SW 1271 (cell line): ENCODE measurements at regions not wholly inside any gene's neighbourhood (a gene's known extent, or its start where the extent isn't known, plus 50 kb on each side); places are given as distances from the start of the nearest gene placed in this dataset.
"Not testable (repeated sequence)": the region's sequence is repeated elsewhere in the genome, so short reads cannot be mapped to it uniquely, and the experiment has no call there.

Experiments
- DNase-seq, 2 experiments: peaks; one replicate each; lab custom pipeline; 2025; lab: John Stamatoyannopoulos, UW

DNA sequence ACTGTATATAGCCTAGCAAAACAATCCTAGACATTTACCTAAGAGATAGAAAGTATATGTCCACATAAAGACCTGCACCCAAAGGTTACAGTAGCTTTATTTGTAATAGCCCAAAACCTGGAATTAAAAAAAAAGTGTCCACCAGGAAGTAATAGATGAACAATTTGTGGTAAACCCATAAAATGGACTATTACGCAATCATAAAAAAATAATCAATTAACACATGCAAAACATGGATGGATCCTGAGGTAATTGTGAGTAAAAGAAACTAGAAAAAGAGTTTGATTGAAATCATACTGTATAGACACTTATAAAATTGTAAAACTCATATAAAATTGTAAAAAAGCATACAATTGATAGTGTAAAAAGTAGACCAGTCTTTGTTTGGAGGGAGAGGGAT lies 673.0 kb upstream of the ZNF804A start:
- DNase-seq, result no peak

GRCh38 chr2:183926433-183926832 lies 671.9 kb upstream of the ZNF804A start:
- DNase-seq, result no peak

DNA sequence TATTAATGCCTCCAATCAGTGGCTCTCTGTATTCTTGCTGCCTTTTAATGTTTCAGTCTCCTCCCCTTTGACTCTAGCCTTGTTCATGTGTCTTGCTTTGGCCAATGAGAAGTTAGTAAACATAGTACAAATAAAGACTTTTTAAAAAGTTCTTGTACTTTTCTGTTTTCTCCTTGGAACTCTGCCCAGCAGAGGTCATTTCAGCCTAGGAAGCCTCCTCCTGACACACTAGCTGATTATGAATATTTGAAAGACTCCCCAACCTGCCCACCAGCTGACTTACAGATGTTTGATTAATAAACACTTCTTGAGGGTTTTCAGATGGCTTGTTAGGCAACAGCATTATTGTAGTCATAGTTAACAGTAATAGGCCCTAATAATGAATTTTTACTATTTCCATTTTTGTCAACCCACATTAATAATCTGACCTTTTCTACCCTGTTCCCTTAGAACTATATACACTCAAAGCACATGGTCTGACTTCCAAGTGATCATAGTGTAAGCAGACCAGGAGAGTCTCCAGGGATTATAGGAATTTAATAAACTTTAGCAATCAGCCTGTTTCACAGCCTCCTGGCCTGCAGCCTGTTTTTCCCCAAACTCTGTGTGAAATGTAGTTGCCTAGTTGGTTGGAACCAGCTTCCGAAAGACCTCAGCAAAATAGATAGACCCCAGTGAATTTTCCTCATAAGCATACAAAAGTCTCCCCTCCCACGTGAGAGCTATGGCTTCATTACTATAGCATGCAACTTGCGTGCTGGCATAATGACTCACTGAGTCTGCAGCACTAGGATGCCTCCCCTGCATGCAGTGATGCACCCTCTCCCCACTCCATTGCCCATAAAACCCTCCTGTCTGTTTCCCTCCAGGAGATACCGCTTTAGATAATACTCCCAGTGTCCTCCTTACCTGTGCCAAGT lies 670.7 kb upstream of the ZNF804A start:
- no peak for DNase-seq

- DNase-seq, result no peak
These were observed 663.3 kb upstream of the ZNF804A start for GRCh38 chr2:183935005-183935404.

- DNase-seq, result no peak
These were observed 661.1 kb upstream of the ZNF804A start for GRCh38 chr2:183937220-183937619.

GRCh38 chr2:183946193-183946592 lies 652.1 kb upstream of the ZNF804A start:
- no peak for DNase-seq

GRCh38 chr2:183948861-183949260 lies 649.5 kb upstream of the ZNF804A start:
- no peak for DNase-seq

DNA sequence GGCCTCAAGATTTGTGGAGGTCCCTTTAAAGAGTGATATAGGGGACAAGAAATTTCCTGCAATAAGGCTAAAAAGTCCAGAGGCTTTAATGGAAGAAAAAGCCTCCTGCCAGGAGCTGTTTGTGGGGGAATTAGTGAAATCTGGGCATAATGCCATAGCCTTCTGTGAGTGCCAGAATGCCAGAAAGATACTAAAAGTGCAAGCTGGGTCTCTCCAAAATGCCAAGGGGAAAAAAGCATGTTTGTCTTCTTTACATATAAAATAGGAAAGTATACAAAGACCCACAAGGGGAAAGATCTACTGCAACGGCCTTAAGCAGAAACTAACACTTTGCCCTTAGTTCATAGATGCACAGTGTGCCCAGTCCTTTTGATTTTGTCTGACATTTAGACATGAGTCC lies 647.7 kb upstream of the ZNF804A start:
- no peak for DNase-seq

- DNase-seq, result no peak
These were observed 646.7 kb upstream of the ZNF804A start for GRCh38 chr2:183951630-183952029.

DNA sequence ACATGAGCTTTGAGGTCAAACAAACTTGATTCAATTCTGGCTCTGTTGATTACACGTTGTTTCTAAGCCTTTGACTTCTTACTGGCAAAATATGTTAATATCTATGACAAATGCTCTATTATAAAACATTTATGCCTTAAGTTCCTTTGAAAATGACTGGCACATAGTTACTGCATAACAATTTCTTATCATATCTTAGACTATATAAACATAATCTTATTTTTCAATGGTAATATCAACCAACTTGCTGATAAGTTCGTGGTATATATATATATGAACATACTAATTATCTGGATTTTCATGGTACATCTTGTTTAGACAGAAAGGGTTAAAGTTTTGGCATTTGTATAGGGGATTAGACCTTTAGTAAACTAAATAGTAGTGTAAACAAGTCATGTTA lies 645.6 kb upstream of the ZNF804A start:
- DNase-seq, result no peak

DNA sequence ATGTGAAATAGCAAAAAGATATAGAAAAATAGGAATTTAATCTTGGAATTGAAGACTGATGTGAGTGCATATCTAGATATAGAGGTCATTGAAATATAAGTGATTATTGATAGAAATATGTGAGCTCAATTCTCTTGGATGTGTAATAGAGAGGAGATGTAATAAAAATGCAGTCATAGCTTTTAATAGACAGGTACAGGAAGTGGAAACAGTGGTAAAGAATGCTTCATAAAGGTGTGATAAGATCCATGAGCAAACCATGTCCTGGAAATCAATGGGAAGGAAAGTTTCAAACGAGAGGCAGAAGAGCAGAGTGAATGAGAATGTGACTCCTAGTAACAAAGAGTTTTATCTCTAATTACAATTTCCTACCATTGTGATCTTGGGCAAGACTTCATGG lies 634.7 kb upstream of the ZNF804A start:
- no peak for DNase-seq

- DNase-seq, result no peak
These were observed 633.8 kb upstream of the ZNF804A start for GRCh38 chr2:183964565-183964964.

- DNase-seq, result no peak
These were observed 630.6 kb upstream of the ZNF804A start for GRCh38 chr2:183967756-183968155.

- DNase-seq, result not testable (repeated sequence)
These were observed 622.7 kb upstream of the ZNF804A start for GRCh38 chr2:183975676-183976075.

DNA sequence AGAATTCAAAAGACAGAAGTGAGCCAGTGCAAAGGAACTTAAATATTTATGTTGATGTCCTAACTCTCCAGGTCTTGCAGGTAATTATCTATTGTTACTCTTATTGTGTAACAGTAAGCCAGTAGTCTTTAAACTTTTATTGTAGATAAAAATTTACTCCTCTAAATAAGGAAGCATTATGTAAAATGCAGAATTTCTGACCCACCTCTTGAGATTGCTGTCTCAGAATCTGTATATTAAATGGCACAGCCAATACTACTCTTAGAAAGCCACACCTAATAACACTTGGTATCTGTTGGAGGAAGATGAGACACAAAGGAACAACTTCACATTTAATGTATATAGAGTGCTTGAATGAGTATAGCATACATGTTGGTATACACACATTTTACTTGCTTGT lies 613.5 kb upstream of the ZNF804A start:
- no peak for DNase-seq

DNA sequence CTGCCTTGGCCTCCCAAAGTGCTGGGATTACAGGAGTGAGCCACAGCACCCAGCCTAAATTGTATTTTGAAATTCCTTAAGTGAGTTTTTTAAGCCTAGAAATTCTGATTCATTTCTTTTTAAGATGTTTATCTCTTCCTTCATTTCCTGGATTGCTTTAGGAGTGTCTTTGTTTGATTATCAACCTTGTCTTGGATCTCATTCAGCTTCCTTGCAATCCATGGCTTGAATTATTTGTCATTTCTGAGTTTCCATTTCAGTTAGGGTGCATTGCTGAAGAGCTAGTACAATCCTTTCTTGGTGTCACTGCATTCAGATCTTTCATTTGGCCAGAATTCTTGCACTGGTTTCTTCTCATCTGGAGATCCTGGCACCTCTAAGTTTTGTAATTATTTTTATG lies 606.4 kb upstream of the ZNF804A start:
- no peak for DNase-seq

GRCh38 chr2:183993052-183993451 lies 605.3 kb upstream of the ZNF804A start:
- no peak for DNase-seq

GRCh38 chr2:183995632-183996031 lies 602.7 kb upstream of the ZNF804A start:
- DNase-seq, result no peak

- DNase-seq, result no peak
These were observed 601.2 kb upstream of the ZNF804A start for GRCh38 chr2:183996825-183997793.

DNA sequence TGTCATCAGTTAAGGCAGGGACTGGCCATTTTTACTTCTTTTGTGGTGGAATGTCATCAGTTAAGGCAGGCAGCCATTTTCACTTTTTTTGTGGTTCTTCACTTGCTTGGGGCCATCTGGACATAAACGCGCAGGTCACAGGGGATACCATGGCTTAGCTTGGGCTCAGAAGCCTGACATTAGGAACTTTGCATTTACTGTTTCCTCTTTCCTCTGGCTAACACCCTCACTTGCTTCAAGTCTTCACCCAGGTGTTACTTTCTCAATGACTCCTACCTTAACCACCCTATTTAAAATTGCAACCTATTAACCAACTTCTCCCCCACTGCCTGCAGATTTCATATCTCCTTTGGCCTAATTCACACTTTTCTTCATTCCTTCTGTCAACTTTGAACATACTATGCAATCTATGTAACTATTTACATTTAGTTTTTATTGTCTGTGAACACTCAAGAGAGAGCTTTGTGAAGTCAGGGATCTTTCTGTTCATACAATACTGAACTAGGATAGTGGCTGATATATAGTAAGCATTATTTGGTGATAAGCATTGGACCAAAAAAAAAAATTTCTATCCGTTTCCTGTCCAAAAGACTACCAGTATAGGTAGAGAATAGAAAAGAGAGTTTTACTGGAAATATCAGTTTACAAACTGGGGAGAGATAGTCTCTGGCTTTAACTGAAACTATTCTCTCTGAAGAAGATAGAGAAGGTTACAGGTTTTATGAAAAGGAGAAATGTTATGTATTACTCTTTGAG lies 600.1 kb upstream of the ZNF804A start:
- DNase-seq, result no peak

- no peak for DNase-seq
These were observed 599.5 kb upstream of the ZNF804A start for GRCh38 chr2:183998797-183999190.
